Activated CD4-positive, alpha-beta T cell treated with anti-CD3 and anti-CD28 coated beads, Interleukin-2, Interleukin-6, amounts not matched to agents 100 ng/mL and 50 ng/mL, durations not matched to agents 16 hours and 8 hours (primary cell): ENCODE measurements at regions not wholly inside any gene's neighbourhood (a gene's known extent, or its start where the extent isn't known, plus 50 kb on each side); places are given as distances from the start of the nearest gene placed in this dataset.

ENCODE experiments used
- DNase-seq: peaks from one replicate; pipeline ENCODE4 v3.0.0-alpha.2; 2020

DNA sequence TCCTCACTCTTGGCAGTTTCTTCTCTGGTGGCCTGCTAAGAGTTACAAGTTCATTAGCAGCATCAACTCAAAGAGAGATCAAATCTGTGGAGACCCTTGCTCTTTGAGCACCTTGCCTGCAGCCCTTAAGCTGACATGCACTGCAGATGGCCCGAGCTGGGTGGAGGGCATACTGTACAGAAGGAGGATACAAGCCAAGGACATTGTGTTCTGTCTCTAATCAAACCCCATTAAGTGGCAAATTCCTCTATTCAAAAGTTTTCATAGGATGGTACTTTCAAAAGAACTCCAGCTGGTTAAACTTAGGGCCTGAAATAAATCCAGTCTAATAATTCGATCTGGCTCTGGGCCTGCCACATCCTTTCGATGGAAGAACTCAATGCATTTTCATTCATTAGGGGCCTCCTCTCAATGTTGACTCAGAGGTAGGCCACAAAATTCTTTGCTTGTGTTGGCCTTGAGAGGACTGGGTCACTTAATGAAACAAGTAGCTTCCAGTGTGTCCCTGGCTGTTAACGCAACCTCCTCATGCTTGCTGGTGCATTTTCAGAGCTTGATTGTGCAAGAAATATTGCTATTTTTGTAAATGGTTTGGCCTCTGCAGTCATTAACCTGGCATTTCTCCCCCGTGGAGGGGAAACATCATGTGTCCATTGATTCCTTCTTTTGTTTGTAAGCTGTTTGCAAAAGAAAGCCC lies 318.2 kb downstream of the NUAK1 start:
- DNase-seq = no peak

DNA sequence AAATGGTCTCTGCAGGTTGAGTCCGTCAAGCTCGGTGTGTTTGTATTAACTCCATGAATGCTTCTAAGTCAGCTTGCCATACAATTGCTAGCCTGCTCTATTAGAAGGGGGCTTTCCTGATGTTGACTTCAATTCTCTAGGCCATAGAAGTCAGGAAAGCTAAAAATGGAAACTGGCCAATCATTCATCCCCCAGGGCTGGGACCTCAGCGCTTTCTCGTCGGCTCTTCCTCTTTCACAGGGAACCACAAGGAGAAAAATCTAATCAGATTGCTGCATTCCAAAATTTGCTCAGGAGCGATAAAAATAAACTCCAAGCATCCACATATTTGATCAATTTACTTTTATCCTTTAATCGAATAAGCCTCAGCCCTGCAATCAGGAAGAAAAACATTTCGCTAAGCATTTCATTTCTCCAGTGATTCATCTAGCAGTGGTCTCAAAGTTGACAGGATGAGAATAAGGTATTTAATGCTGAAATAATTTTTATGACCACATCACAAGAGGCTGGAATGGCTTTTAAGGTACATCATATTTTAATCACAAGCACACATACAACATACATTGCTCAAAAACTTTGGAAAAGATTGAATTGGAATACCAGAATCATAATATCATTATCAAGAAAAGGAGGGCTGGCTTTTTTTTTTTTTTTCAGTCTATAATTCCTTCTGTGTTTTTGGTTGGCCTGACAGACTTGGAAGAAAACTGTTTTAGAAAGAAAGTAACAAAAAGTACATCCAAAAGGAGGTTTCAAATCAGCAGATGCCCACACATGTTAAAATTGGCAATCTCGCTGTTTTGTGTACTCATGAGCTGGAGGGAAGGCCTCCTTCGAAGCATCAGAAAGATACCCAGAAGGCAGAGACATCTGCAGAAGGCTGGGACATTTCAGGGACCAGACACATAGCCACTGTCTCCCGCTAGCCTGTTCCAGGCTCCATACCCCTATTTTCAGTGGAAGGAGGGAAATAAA lies 316.3 kb downstream of the NUAK1 start:
- DNase-seq = no peak

- no peak for DNase-seq
These were observed 314.9 kb downstream of the NUAK1 start for GRCh38 chr12:105823810-105824209.

DNA sequence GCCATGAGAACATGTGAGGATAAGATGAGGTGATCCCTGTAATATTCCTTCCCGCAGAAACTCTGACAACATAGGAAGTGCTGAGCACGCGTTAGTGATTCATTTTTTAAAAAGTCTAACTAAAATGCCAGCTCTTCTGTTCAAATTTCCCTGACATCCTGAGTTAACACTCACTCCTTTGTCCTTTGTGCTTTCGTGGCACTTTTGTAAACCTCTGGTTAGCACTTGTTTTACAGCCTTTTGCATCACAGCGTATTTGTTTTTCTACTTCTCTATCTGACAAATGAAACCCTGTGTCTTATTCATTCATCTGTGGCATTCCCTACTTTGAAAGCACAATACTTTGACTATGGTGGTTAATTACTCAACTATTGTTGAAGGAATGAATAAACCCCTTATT lies 313.6 kb downstream of the NUAK1 start:
- no peak for DNase-seq

DNA sequence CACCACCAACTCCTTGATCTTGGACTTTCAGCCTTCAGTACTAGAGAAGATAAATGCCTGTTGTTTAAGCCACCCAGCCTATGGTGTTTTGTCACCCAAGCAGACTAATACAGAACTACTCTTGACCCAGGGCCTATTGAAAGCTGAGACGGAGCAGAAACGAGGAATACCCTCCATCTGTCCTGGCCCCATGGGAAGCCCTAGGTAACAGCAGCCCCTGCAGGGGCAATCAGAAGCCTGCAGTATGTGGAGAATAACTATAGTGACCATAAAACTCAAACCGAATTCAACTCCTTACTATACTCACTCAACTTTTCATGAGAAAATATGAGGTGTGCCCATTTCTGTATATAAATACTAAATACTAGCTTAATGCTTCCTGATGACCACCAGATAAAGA lies 307.4 kb downstream of the NUAK1 start:
- no peak for DNase-seq

- no peak for DNase-seq
These were observed 306.7 kb downstream of the NUAK1 start for GRCh38 chr12:105832021-105832420.

DNA sequence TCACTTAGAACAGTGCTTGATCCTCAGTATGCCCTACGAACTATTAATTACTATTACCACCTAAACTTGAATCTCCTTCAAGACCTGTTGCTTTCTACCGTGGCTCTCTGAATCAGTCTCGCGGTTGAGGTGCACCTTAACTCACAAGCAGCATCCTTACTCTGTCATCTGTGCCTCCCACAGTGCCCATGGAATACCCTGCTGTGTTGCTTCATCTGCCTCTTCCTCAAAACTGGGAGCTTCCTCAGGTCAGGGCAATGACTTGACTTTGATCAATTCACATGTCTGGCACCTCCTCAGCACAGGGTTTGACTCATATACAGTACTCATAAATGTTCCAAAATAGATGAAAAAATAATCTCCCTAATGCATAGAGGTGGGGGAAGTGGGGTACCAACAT lies 305.9 kb downstream of the NUAK1 start:
- no peak for DNase-seq

DNA sequence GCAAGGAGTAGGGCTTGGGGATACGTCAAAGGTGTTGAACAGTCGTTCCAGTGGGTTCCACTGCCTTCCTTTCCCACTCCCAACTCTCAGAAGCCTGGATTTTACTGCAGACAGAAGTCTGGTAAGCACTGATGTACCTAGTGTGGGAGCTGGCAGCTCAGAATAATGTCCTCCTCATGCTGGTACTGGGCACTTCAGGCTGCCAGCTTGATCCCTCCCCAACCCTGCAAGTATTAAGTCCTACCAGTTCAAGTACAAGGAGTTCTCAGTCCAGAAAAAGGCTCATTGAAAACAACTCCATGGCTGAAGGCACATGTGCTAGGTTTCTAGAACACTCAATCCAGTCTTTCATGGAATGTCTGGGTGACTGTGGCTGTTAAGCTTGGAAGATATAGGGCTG lies 304.3 kb downstream of the NUAK1 start:
- DNase-seq = no peak

DNA sequence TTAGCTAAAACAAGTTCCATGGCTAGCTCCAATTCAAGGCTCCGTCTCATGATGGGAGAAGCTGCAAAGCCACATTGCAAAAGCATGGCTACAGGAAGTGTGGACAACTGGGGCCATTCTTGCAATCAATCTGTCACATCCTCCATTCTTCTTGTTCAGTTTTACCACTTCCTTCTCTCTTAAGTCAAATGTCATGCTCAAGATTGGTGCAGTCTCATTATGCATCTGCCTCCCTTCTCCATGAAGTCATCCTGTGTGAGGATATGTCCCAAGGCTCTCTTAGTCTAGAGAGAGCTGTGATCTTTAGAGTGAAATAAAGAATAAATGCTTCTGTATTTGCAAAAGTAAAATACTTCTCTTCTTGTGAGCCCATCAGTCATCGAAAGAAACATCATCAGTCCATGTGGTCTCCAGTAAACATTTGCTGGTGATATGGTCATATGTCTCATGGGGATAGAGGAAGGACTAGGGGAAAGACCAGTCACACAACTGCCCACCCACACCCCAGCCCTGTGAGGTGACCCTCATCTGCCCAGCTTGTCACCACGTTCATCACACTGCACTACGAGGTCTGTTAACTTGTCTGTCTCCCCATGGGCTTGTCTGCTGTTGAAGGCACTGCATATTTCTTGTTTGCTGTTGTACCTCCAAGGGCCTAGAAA lies 303.0 kb downstream of the NUAK1 start:
- DNase-seq = no peak

DNA sequence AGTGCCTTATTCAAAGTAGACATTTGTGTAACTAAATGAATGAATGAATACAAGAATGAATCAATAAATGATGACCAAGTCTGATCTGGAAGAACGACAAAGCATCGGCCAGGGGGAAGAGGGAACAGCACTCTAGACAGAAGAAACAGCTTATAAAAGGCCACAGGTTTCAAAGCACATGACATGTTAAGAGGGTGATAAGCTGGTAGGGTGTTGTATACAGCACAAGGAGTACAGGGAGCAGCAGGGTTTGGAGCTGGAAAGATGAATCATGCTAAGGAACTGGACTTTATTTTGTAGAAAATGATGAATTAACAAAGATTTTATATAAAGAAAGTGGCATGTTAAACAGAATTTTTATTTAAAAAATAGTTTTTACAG lies 302.5 kb downstream of the NUAK1 start:
- no peak for DNase-seq

GRCh38 chr12:105839629-105840127 lies 299.1 kb downstream of the NUAK1 start:
- DNase-seq = no peak

GRCh38 chr12:105840384-105840783 lies 298.4 kb downstream of the NUAK1 start:
- no peak for DNase-seq

GRCh38 chr12:105841840-105842239 lies 296.9 kb downstream of the NUAK1 start:
- no peak for DNase-seq

DNA sequence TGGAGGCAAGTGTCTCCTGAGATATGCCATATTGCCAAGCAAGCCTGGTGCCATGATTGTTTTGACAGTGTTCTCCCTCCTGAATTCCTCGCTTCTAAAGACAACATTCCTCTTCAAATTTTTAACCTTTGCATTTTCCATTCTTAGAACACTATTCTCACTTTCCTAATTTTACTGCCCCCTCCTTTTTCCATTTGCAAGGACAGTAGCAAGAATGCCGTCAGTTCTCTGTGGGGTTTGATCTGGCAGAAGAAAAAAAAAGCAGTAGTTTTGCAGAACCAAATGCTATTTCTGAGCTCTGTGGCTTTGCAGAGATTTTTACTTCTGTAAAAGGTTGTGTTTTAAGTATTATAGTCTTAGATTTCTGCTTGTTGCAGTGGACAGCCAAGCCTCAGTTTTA lies 295.2 kb downstream of the NUAK1 start:
- DNase-seq = no peak

DNA sequence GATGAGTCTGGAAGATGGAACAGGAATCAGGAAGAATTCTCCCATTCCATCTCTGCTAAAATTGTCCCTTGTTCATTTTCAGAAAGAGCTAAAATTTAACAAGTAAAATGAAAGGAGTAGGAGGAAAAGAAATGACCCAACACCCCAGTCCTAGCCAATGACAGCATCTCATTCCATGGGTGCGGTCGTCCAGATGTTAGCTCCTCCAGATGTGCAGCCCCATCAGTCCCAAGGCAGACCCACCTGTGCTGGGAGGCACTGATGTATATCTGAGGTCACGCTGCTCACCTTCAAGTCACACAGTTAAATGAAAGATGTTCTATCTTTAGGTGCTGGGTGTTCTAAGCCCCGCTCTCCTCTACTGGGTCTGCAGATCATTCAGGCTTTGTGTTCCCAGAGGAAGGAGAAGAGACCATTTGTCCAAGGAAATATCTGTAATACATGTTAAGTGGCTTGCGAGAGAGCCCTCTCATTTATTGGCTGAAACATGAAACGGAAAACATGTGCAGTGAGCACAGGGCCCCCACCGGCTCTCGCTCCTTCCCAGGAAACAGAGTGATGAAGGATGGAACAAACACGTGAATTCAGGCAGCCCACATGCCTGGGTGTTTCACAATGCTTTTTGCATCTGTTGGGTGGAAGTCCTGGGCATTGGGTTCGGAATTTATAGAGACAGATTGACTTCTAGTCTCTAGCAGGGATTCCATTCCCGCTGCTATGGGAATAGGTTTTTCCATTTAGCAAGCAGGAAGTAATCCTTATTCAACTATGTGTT lies 294.6 kb downstream of the NUAK1 start:
- no peak for DNase-seq

DNA sequence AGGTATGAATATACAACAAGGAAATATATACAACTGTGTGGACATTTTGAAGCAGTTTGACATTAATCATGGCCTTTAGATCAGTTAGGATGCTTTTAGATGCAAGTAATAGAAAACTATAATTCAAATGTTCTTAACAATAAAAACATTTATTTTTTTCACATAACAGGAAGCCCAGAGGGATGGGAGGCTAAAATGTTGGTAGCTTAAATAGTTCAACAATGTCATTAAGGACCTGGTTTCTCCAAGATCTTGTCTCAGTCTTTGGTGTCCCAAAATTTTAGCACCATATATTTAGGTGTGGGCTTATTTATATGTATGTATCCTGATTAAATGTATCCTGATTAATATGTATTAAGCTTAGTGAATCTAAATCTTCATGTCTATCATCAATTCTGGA lies 292.4 kb downstream of the NUAK1 start:
- DNase-seq = no peak

GRCh38 chr12:105847068-105847467 lies 291.7 kb downstream of the NUAK1 start:
- no peak for DNase-seq

GRCh38 chr12:105848286-105848685 lies 290.5 kb downstream of the NUAK1 start:
- no peak for DNase-seq

GRCh38 chr12:105850103-105850968 lies 288.4 kb downstream of the NUAK1 start:
- no peak for DNase-seq

GRCh38 chr12:105852496-105852895 lies 286.3 kb downstream of the NUAK1 start:
- no peak for DNase-seq

DNA sequence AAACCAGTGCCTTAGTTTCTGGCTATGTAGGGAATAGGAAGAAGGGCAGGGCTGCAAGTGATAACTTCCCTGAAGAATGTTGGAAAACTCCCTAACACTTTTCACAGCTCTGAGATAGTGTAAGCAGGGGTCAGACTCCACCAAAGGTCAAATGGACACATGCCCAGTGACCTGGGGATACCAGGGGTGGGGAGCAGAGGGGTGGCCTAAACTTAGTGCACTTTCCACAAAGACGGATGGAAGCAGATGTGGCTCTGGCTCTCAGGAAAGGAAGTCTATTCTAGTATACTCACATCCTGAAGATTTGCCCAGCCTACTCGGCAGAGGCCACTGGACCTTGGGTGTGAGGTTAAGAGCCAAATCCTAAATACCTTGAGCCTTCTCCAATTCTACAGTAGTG lies 285.8 kb downstream of the NUAK1 start:
- no peak for DNase-seq

- no peak for DNase-seq
These were observed 284.7 kb downstream of the NUAK1 start for GRCh38 chr12:105854071-105854470.
